HepG2 (cell line): ENCODE measurements at regions not wholly inside any gene's neighbourhood (a gene's known extent, or its start where the extent isn't known, plus 50 kb on each side); places are given as distances from the start of the nearest gene placed in this dataset.

Experiments used
- ATAC-seq: fragments of 200-7000 bp; cut with Tn5 transposase; 3 replicates; pipeline ENCODE4 v1.9.1; 2020; ENCODE audit warnings: mild to moderate bottlenecking, moderate library complexity
- BruUV-seq: library from RNA; stranded (reverse); fragments of 400-500 nt; replicated peaks from 2 replicates; lab custom pipeline; 2021; lab: Mats Ljungman, UMichigan
- CTCF ChIA-PET: fragments of 300-600 bp; formaldehyde crosslinking; extraction: SDS; loops from one replicate; lab custom pipeline; 2021; ENCODE audit warnings: low total read pairs, inconsistent platforms, low intra/inter-chr PET ratio; lab: Yijun Ruan, JAX
- POLR2A ChIA-PET: fragments of 350-600 bp; sonication (Branson Sonifier 250); formaldehyde crosslinking; loops from one replicate; lab custom pipeline; 2020; ENCODE audit warnings: antibody characterized with exemption, inconsistent platforms; lab: Yijun Ruan, JAX
- DNase-seq: peaks from one replicate; pipeline ENCODE4 v3.0.0-alpha.2; 2015; ENCODE audit warnings: low spot score
- FAIRE-seq: peaks from 3 replicates; lab custom pipeline; 2011; peaks lifted over from hg19 to GRCh38; lab: Jason Lieb, UNC
- H2AFZ ChIP-seq: one replicate; pipeline ENCODE4 v1.6.1; 2011; ENCODE audit warnings: low read length, inconsistent platforms
- H3K27ac ChIP-seq: fragments of 300-600 bp; 3 replicates; pipeline ENCODE4 v1.8.0; 2011; ENCODE audit warnings: mixed run types, mild to moderate bottlenecking, mixed read lengths, low read length, inconsistent platforms; ENCODE audit not compliant: insufficient read depth; ENCODE audit errors: extremely low read length
- H3K27me3 ChIP-seq, 2 experiments: fragments of 200-600 bp in 1 of 2; 2 replicates in 1 of 2; 3 replicates in 1 of 2; pipeline versions ENCODE4 v1.6.0 to v1.8.0; 2011; ENCODE audit warnings: low read length in 2 of 2, mild to moderate bottlenecking in 2 of 2, moderate library complexity in 2 of 2, inconsistent platforms in 1 of 2; ENCODE audit not compliant: insufficient read depth in 2 of 2, control insufficient read depth in 1 of 2
- H3K36me3 ChIP-seq, 2 experiments: fragments of 200-600 bp in 1 of 2; replicated peaks in 1 of 2; 2 replicates in 1 of 2; 3 replicates in 1 of 2; pipeline versions ENCODE4 v1.5.1 to v1.8.0; 2011; ENCODE audit warnings: low read length in 2 of 2, inconsistent platforms in 1 of 2; ENCODE audit not compliant: insufficient read depth in 2 of 2, control insufficient read depth in 1 of 2
- H3K4me1 ChIP-seq: 2 replicates; pipeline ENCODE4 v1.5.1; 2012; ENCODE audit warnings: low read length, inconsistent platforms; ENCODE audit not compliant: insufficient read depth
- H3K4me2 ChIP-seq: 2 replicates; pipeline ENCODE4 v1.6.0; 2011; ENCODE audit warnings: low read depth, low read length, inconsistent platforms
- H3K4me3 ChIP-seq, 3 experiments: fragments of 200-600 bp in 1 of 3; sonication (generic), shearing (Covaris generic) in 1 of 3; replicated peaks in 1 of 3; 2 replicates each; pipeline ENCODE4 v1.5.1; 2011 to 2016; ENCODE audit warnings: low read length in 3 of 3, inconsistent platforms in 2 of 3, low read depth in 2 of 3, mild to moderate bottlenecking in 2 of 3, control low read depth in 1 of 3, mixed read lengths in 1 of 3; ENCODE audit not compliant: insufficient read depth in 1 of 3
- H3K79me2 ChIP-seq: one replicate; pipeline ENCODE4 v1.6.1; 2011; ENCODE audit warnings: low read length, inconsistent platforms; ENCODE audit not compliant: insufficient read depth
- H3K9ac ChIP-seq: 2 replicates; pipeline ENCODE4 v1.6.0; 2011; ENCODE audit warnings: mild to moderate bottlenecking, low read depth, low read length, inconsistent platforms; ENCODE audit not compliant: insufficient read depth
- H3K9me3 ChIP-seq: 2 replicates; pipeline ENCODE4 v1.5.1; 2012; ENCODE audit warnings: mild to moderate bottlenecking, low read length
- H4K20me1 ChIP-seq: 2 replicates; pipeline ENCODE4 v1.6.0; 2011; ENCODE audit warnings: inconsistent platforms, mild to moderate bottlenecking, low read length, moderate library complexity; ENCODE audit not compliant: insufficient read depth
- HDAC1 ChIP-seq: sonication (generic); formaldehyde crosslinking; IDR thresholded peaks from 2 replicates; pipeline ENCODE4 v1.5.1; 2020; ENCODE audit warnings: mild to moderate bottlenecking, missing genetic modification reagents
- MAFK ChIP-seq, 2 experiments: IDR thresholded peaks in 1 of 2; conservative IDR thresholded peaks in 1 of 2; 2 replicates each; pipeline ENCODE4 v1.6.1; 2011; ENCODE audit warnings: improper control_type of control experiment in 2 of 2, low read length in 2 of 2
- ZNF207 ChIP-seq: fragments of 450-650 bp; IDR thresholded peaks from 2 replicates; pipeline ENCODE4 v1.6.1; 2016; ENCODE audit warnings: antibody characterized with exemption, borderline replicate concordance
- ZNF614 ChIP-seq: IDR thresholded peaks from 2 replicates; pipeline ENCODE4 v1.6.1; 2018; ENCODE audit warnings: missing biosample characterization, missing genetic modification reagents, inconsistent platforms, borderline replicate concordance
- WGBS: methylation state at CpG from one replicate; pipeline ENCODE4 v1.1.6; 2017; ENCODE audit warnings: low lambda C conversion rate; 5-methylcytosine and 5-hydroxymethylcytosine counted together
- in situ Hi-C: cut with HindIII; loops from 2 replicates; pipeline ENCODE4 v1.10.0; 2017; ENCODE audit warnings: low pct_unique_long_range_greater_than_20kb; ENCODE audit not compliant: extremely low pct_ligation_motif_present
- intact Hi-C: fragments of 100-400 bp; cut with micrococcal nuclease; formaldehyde crosslinking; loops from one replicate; pipeline ENCODE4 v1.10.0; 2022; ENCODE audit not compliant: unreplicated experiment
- TF ChIP-seq, protein P1 (sequence below): sonication (generic); formaldehyde crosslinking; IDR thresholded peaks from 2 replicates; pipeline ENCODE4 v1.5.0; 2020; ENCODE audit warnings: missing genetic modification reagents
- TF ChIP-seq, protein P2 (sequence below): sonication (generic); formaldehyde crosslinking; IDR thresholded peaks from 2 replicates; pipeline ENCODE4 v1.5.0; 2020; ENCODE audit warnings: mild to moderate bottlenecking, missing genetic modification reagents

DNA sequence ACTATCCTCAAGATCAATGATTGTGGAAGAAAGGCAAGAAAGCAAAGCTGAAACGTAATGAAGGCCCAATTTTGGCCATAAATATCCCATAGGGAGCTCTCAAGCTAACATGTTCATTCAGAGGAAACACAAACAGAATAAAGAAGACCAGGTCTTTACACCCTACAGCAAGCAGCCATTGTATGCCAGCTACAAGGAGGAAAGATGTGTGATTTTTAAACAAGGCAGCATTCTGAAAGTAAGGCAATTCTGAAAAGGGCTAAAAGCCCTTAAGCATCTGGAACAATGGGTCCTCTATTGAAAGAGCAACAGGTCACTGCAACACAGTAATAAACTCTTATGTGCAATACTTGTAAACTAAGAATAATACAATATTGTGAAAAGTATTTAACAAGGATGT lies 1002.4 kb downstream of the SLITRK1 start:
- H3K27me3 ChIP-seq: no peaks in the 10 kb centered on the region; a peak in 1 of 5 replicates
- intact Hi-C loops: no loop called here
- peaks cover 33% of the 10 kb centered on the region; the same call in 1 of the 2 replicates for H3K9me3 ChIP-seq
- no peaks in the 10 kb centered on the region for H3K79me2 ChIP-seq
- no peaks in the 10 kb centered on the region for H4K20me1 ChIP-seq
- no peak overlapping the region for H3K4me3 ChIP-seq
- H2AFZ ChIP-seq: no peak overlapping the region
- POLR2A ChIA-PET: no interaction called here
- ATAC-seq (no peak), FAIRE-seq (no peak), DNase-seq (no peak)
- H3K27ac ChIP-seq: no peak overlapping the region
- H3K36me3 ChIP-seq: no peaks in the 10 kb centered on the region
- no peak for TF ChIP-seq MAFK (conservative IDR thresholded peaks at IDR 0.05 in 1 of 2, IDR thresholded peaks at IDR 0.05 in 1 of 2; ENCODE audit: low read length in 2 of 2)
- no peak for TF ChIP-seq ZNF614 (CRISPR knock-in tag)
- no peak for TF ChIP-seq HDAC1 (CRISPR knock-in tag)
- TF ChIP-seq, protein P1, sequence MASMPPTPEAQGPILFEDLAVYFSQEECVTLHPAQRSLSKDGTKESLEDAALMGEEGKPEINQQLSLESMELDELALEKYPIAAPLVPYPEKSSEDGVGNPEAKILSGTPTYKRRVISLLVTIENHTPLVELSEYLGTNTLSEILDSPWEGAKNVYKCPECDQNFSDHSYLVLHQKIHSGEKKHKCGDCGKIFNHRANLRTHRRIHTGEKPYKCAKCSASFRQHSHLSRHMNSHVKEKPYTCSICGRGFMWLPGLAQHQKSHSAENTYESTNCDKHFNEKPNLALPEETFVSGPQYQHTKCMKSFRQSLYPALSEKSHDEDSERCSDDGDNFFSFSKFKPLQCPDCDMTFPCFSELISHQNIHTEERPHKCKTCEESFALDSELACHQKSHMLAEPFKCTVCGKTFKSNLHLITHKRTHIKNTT (CRISPR knock-in tag): no peak
- TF ChIP-seq, protein P2, sequence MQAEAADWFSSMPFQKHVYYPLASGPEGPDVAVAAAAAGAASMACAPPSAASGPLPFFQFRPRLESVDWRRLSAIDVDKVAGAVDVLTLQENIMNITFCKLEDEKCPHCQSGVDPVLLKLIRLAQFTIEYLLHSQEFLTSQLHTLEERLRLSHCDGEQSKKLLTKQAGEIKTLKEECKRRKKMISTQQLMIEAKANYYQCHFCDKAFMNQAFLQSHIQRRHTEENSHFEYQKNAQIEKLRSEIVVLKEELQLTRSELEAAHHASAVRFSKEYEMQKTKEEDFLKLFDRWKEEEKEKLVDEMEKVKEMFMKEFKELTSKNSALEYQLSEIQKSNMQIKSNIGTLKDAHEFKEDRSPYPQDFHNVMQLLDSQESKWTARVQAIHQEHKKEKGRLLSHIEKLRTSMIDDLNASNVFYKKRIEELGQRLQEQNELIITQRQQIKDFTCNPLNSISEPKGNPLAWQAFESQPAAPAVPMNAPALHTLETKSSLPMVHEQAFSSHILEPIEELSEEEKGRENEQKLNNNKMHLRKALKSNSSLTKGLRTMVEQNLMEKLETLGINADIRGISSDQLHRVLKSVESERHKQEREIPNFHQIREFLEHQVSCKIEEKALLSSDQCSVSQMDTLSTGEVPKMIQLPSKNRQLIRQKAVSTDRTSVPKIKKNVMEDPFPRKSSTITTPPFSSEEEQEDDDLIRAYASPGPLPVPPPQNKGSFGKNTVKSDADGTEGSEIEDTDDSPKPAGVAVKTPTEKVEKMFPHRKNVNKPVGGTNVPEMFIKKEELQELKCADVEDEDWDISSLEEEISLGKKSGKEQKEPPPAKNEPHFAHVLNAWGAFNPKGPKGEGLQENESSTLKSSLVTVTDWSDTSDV (CRISPR knock-in tag): no peak
- TF ChIP-seq ZNF207: no peak
- CTCF ChIA-PET: no interaction called here
- H3K4me1 ChIP-seq: no peaks in the 10 kb centered on the region
- BruUV-seq: no TSS peak
- in situ Hi-C loops: no loop called here
- no peak overlapping the region for H3K9ac ChIP-seq
- no peak overlapping the region for H3K4me2 ChIP-seq
- WGBS: 4% methylated on average over 1 of the region's 1 CpG
